GM13976 (cell line): ENCODE measurements at regions not wholly inside any gene's neighbourhood (a gene's known extent, or its start where the extent isn't known, plus 50 kb on each side); places are given as distances from the start of the nearest gene placed in this dataset.

ENCODE experiments used
- DNase-seq: peaks from one replicate; pipeline ENCODE4 v3.0.0; 2012; ENCODE audit warnings: low spot score
- in situ Hi-C: fragments of 300-500 bp; cut with MboI; formaldehyde crosslinking; loops from one replicate; pipeline ENCODE4 v1.12.0; 2022; ENCODE audit warnings: low sequenced_read_pairs, mixed read lengths, inconsistent platforms; ENCODE audit not compliant: unreplicated experiment
- TF ChIP-seq, protein P1 (sequence below): IDR thresholded peaks from 2 replicates; pipeline ENCODE4 v1.5.1; 2012; ENCODE audit warnings: borderline replicate concordance, mild to moderate bottlenecking; ENCODE audit not compliant: insufficient read depth; ENCODE audit errors: extremely low read depth, missing control alignments, control extremely low read depth

- in situ Hi-C loops: no loop called here
- no peak for DNase-seq
- TF ChIP-seq, protein P1, sequence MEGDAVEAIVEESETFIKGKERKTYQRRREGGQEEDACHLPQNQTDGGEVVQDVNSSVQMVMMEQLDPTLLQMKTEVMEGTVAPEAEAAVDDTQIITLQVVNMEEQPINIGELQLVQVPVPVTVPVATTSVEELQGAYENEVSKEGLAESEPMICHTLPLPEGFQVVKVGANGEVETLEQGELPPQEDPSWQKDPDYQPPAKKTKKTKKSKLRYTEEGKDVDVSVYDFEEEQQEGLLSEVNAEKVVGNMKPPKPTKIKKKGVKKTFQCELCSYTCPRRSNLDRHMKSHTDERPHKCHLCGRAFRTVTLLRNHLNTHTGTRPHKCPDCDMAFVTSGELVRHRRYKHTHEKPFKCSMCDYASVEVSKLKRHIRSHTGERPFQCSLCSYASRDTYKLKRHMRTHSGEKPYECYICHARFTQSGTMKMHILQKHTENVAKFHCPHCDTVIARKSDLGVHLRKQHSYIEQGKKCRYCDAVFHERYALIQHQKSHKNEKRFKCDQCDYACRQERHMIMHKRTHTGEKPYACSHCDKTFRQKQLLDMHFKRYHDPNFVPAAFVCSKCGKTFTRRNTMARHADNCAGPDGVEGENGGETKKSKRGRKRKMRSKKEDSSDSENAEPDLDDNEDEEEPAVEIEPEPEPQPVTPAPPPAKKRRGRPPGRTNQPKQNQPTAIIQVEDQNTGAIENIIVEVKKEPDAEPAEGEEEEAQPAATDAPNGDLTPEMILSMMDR: no peak
Measured at GRCh38 chr15:47877836-47878235, 160.5 kb downstream of the SEMA6D start.

DNA sequence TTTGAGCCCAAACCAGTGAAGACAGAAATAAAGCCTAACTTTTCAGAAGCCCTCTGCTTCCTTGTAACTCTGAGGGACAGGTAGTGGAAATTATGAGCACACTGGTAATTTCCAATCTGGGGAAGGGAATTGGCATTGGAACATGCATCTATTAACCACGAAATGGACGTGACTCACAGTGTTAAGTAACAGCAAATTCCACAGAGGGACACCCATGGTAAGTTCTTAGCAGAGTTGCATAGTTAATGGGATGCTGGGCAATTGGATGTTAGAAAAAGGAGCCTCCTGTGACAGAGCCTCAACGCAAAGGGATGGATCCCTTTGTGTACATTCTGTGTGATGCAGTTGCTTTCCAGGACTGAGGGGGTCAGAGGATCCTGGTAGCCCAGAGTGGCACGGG lies 168.6 kb downstream of the SEMA6D start:
- TF ChIP-seq, protein P1: no peak
- in situ Hi-C loops: no loop called here
- DNase-seq: no peak

GRCh38 chr15:47887241-47887800 lies 170.0 kb downstream of the SEMA6D start:
- TF ChIP-seq, protein P1: no peak
- in situ Hi-C loops: no loop called here
- DNase-seq: no peak

- in situ Hi-C loops: no loop called here
Measured at GRCh38 chr15:47888385-47889100, 171.2 kb downstream of the SEMA6D start.

GRCh38 chr15:47890397-47891150 lies 173.3 kb downstream of the SEMA6D start:
- in situ Hi-C loops: no loop called here
- no peak for DNase-seq
- TF ChIP-seq, protein P1: no peak

More at GRCh38 chr15:47888385-47889100, 171.2 kb downstream of the SEMA6D start:
- DNase-seq: no peak
- TF ChIP-seq, protein P1: no peak

GRCh38 chr15:47897525-47897924 lies 180.2 kb downstream of the SEMA6D start:
- DNase-seq: no peak
- TF ChIP-seq, protein P1: no peak
- in situ Hi-C loops: no loop called here
